Neural crest cell (in vitro differentiated cells): ENCODE measurements at regions not wholly inside any gene's neighbourhood (a gene's known extent, or its start where the extent isn't known, plus 50 kb on each side); places are given as distances from the start of the nearest gene placed in this dataset.

Experiments used
- DNase-seq: peaks from one replicate; pipeline ENCODE4 v3.0.0; 2021; ENCODE audit warnings: low read depth, mixed read lengths, low spot score
- H3K27ac Mint-ChIP-seq: one replicate; pipeline ENCODE4 v1.8.0; 2021; ENCODE audit warnings: mild to moderate bottlenecking, mixed read lengths; ENCODE audit not compliant: unreplicated experiment
- H3K27me3 Mint-ChIP-seq: 2 replicates; pipeline ENCODE4 v1.8.0; 2021; ENCODE audit warnings: low read depth, mild to moderate bottlenecking, mixed read lengths
- H3K36me3 Mint-ChIP-seq: 2 replicates; pipeline ENCODE4 v1.8.0; 2021; ENCODE audit warnings: low read depth, mild to moderate bottlenecking, mixed read lengths
- H3K4me1 Mint-ChIP-seq: 2 replicates; pipeline ENCODE4 v1.8.0; 2021; ENCODE audit warnings: mixed read lengths
- H3K4me3 Mint-ChIP-seq: one replicate; pipeline ENCODE4 v1.8.0; 2021; ENCODE audit warnings: mild to moderate bottlenecking, mixed read lengths
- H3K9me3 Mint-ChIP-seq: 2 replicates; pipeline ENCODE4 v1.8.0; 2021; ENCODE audit warnings: mixed read lengths
- TF ChIP-seq, protein P1 (sequence below): fragments of 200-600 bp; sonication (generic); conservative IDR thresholded peaks from 2 replicates; pipeline ENCODE4 v1.5.0; 2021; ENCODE audit warnings: antibody characterized with exemption, mild to moderate bottlenecking

DNA sequence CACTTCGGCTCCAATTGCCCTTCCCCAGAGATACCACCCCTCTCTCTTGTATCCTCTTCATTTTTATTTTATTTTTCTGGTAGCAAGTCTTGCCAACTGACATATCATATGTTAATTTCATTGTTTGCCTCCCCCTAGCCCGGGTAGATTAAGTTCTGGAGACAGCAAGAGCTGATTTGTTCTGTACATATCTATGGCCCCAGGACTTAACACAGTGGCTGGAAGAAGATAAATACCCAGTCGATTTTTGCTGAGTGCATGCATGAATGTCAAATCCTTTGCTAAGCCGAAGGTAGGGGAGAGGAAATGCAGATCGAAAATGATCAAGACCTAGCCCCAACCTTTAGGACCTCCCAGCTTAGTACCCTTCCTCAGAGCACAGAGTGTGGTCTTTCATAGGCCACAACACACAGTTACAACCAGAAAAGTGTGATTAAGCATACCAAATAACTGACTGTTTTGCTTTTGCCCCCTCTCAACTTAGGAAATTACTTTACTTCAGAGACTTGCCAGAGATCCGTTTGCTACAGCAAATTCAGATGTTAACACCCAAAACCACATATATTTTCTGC, 58.7 kb upstream of the KLF3 start:
- H3K27ac Mint-ChIP-seq: peak overlapping the region; percentile 22
- no peak for DNase-seq

DNA sequence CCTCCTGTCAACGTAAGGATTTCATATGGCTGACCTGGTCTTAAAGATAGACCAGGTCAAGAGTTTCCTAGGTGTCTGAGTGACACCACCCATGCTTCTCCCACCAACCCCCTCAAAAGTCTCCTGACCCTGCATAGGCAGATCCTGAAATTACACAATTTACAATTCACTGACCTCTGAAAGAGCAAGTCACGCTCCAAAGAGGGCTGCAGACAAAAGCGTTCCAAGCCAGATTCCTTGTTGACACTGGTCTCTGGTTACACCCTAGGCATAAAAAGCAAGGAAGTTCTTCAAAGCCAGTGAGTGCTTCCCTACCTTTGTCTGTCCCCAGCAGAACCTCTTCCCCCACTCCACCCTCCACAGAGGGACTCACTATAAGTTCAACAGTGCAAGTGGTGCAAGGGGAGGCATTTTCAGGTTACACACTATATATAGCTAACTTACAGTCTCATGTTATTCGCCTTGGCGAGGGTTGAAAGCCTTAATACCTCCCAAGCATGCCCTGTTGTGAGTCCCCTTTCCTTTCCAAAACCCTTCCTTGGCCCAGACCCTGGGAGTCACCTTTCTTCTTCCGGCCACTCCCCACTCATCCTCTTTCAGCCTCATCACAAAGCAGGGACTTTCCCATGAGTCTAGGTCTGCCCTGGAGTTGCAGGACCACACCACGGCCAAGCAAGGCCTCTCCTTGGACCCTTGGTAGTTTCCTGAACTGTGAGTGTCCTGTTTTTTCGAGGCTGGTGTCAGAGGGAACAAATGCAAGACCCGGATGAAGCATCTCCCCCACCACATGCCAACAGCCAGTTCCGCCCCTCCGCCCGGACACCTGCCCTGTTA, 58.0 kb upstream of the KLF3 start:
- Mint-ChIP-seq H3K27me3 (no peaks in the 10 kb centered on the region), H3K36me3 (peaks cover 2% of the 10 kb centered on the region), H3K4me1 (peaks cover 31% of the 10 kb centered on the region), H3K27ac (peak overlapping the region; percentile 22), H3K4me3 (no peak overlapping the region), H3K9me3 (peaks cover 2% of the 10 kb centered on the region)
- no peak for DNase-seq
- TF ChIP-seq, protein P1, sequence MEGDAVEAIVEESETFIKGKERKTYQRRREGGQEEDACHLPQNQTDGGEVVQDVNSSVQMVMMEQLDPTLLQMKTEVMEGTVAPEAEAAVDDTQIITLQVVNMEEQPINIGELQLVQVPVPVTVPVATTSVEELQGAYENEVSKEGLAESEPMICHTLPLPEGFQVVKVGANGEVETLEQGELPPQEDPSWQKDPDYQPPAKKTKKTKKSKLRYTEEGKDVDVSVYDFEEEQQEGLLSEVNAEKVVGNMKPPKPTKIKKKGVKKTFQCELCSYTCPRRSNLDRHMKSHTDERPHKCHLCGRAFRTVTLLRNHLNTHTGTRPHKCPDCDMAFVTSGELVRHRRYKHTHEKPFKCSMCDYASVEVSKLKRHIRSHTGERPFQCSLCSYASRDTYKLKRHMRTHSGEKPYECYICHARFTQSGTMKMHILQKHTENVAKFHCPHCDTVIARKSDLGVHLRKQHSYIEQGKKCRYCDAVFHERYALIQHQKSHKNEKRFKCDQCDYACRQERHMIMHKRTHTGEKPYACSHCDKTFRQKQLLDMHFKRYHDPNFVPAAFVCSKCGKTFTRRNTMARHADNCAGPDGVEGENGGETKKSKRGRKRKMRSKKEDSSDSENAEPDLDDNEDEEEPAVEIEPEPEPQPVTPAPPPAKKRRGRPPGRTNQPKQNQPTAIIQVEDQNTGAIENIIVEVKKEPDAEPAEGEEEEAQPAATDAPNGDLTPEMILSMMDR: no peak

More for the DNA sequence above, 58.7 kb upstream of the KLF3 start:
- Mint-ChIP-seq H3K4me1 (peaks cover 27% of the 10 kb centered on the region), H3K9me3 (peaks cover 3% of the 10 kb centered on the region), H3K27me3 (no peaks in the 10 kb centered on the region), H3K36me3 (peaks cover 2% of the 10 kb centered on the region), H3K4me3 (no peak overlapping the region)
- TF ChIP-seq, protein P1: no peak

DNA sequence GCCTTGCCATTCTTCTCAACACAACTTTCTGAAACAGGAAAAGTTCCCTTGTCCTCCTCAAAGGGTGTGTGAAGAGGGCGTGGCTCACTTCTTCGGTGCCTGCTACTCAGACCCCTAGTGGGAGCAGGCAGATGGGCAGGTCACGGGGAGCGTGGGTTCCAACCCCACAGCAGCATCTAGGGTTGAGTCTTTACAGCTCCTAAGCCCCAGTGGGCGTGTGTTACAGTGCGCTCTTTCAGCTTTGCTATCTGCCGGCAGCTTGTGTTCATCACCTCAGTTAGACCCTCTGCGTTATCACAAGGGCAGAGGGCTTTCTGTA, 57.5 kb upstream of the KLF3 start:
- Mint-ChIP-seq H3K36me3 (no peaks in the 10 kb centered on the region), H3K27ac (no peak overlapping the region), H3K9me3 (no peaks in the 10 kb centered on the region), H3K27me3 (no peaks in the 10 kb centered on the region), H3K4me3 (no peak overlapping the region), H3K4me1 (peaks cover 35% of the 10 kb centered on the region)
- DNase-seq: no peak
- TF ChIP-seq, protein P1: no peak

DNA sequence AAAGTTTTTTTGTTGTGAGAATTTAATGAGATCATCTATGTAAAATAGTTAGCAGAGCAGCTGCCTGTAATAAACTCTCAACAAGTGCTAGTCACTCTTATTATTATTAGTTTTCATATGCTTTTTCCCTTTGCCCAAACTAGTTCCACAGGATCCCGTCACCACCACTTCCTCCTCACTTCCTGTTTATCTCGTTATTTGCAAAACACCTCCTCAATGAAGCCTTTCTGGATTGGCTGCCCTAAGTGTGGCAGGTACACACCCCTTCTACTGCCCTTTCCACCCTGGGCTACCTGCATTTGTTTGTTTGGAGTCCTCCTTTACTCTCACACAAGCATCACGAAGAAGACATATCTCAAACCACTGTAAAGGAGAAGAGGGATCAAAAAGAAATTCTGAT, 54.4 kb upstream of the KLF3 start:
- Mint-ChIP-seq H3K27ac (no peak overlapping the region), H3K9me3 (no peaks in the 10 kb centered on the region)
- DNase-seq: no peak

DNA sequence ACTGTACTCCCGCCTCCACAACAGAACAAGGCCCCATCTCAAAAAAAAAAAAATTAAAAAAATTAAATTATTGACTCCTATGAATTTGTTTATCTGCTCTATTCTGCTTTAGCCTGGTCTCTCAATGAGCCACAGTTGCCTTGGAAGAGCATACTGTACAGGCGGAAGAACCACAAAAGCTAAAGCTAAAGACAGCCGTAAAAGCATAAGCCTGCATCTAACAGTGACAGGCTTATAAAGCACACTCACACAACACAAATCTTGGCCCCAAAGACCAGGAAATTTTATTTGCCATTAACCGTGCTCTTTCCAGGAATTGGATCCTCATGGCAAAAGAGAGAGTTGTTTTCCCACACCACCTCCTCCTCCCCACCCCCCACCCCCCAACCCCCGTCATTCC, 53.5 kb upstream of the KLF3 start:
- Mint-ChIP-seq H3K9me3 (no peaks in the 10 kb centered on the region), H3K27ac (no peak overlapping the region), H3K4me3 (no peak overlapping the region), H3K36me3 (no peaks in the 10 kb centered on the region), H3K4me1 (peaks cover 36% of the 10 kb centered on the region), H3K27me3 (no peaks in the 10 kb centered on the region)
- no peak for DNase-seq
- TF ChIP-seq, protein P1: no peak

More for the DNA sequence above, 54.4 kb upstream of the KLF3 start:
- Mint-ChIP-seq H3K4me3 (no peak overlapping the region), H3K4me1 (peaks cover 44% of the 10 kb centered on the region), H3K36me3 (no peaks in the 10 kb centered on the region), H3K27me3 (no peaks in the 10 kb centered on the region)
- TF ChIP-seq, protein P1: no peak
